Renal pelvis (tissue), 1 donor: ENCODE measurements at regions not wholly inside any gene's neighbourhood (a gene's known extent, or its start where the extent isn't known, plus 50 kb on each side); places are given as distances from the start of the nearest gene placed in this dataset.

Source experiments
- DNase-seq: peaks from one replicate; pipeline ENCODE4 v3.0.0-alpha.2; 2013

DNA sequence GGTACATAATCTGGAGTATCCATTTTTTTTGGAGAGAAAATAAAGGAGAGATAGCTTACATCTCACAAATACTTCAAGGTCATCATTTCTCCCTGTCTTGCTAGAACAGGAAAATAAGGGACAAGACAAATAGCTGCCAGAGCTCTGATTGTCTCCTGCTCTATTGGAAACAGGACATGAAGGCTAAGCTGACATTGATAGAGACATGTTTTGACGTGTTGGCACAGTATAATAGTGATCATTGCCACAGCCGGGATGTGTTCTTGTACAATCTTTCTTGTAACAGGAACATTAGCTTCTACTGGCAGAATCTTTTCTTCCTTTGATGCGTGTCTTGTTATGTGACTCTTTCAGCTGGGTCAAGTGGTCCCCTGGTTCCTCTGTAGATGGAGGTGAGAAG lies 279.3 kb upstream of the MTPN start:
- no peak for DNase-seq

DNA sequence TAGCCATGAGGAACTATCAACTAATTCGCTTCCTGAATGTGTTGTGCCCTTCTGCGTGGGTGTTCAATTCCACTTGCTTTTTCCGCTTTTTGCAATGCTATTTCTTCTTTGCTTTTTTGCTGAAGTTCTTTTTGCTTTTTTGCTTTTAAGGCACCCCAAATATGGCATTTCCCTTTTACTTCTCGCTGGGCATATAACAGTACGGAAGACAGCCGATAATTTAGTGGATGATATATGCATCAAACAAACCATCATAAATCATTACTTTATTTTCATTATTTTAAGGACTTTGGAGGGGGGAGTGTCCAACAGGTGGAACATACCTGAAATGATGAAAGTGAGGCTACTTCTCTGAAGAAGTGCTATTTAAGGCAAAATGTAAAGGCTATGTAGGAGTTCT lies 277.0 kb upstream of the MTPN start:
- DNase-seq: no peak

DNA sequence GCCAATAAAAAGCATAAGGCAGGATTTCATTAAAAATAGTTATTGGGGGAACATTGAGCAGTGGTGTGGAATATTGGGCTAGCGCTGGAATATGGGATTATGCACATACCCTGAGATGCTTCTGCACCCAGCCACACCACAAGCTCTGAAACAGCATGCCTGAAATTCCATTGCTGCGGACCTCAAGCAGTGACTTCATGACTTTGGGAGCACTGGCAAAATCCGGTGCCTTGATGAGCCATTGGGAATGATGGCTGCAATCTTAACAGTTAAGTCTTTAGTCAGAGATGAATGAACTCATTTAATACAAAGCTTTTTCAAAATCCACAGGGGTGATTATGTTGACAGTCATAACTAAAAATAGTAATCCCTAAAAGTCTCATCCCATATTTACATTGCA lies 274.7 kb upstream of the MTPN start:
- DNase-seq: no peak

DNA sequence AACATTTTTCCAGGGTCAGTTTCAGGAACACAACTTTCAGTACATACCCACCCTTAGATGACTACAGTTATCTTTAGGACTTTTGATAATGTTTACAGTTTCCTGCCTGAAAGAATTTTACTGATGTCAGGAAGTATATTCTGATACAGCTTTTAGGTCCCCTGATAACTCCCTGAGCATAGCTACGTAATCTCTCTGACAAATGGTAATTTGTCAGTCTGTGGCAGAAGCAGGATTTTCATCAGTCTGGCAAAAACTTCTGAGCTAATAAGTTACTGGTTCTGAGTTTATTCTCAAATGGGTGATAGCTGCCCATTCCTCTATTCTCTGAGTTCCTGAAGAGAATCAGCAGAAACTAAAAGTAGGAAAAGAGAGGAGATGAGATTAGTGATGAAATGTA lies 270.1 kb upstream of the MTPN start:
- DNase-seq: no peak

DNA sequence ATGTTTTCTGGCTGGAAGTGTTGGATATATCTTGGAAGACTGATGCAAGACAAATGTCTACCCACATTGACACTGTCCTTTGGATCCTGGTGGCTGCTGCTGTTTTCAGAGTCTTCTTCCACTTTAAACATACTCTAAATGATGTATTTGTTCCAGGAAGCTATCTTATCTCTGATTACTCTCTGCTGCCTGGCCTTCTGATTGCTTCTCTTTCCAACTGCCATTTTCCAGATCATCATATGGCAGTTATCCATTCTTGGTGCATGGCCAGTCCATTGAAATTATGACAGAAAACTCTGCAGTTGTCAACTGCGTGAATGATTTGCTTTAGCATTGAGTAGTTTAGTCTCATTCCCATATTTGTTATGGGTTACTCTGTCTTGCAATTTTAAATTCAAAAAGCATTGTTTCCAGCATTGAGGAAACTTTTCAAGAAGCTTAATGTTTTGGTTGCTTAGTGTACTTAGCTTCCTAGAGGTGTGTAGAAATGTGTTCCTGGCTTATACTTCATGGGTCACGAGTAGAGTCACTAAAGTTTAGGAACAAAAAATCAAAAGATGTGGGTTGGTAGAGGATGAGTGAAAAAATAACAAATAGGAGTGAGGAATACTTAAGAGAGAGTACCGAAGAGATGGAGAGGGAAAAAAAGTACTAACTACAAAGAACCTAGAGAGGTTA lies 268.3 kb upstream of the MTPN start:
- DNase-seq: no peak

DNA sequence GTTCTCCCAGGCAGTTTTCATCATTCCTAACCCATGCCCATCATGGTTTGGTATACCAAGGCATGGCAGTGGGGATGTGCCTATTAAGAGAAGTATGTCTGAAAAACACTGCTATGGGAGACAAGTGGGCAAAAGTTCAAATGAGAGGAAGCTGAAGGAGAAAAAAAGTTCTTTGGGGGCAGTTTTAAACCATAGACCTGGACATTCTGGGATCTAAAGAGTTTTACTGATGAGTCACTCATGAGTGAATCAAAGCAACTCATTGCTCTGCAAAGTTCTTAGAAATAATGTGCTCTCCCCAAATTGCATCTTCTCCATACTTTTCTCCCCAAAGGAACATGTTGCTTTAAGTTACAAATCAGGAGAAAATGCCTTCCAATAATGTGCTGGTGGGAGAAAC lies 256.9 kb upstream of the MTPN start:
- DNase-seq: no peak

DNA sequence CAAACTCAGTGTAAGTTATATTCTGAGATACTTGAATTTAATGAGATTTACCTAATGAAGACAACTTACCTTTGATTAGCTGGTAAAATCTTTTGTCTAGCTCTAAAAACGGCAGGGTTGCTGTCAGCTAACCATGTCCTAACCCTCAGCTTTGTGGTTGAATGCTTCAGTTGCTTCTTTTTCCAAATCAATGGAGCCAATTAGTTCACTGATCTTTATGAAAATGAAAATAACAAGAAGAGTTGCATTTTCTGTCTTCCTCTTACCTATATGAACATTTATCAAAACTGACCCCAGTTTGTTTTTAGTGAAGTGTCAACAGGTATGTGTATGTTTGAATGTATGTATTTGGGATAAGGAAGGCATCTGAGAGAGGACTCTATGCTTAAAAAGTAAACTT lies 253.1 kb upstream of the MTPN start:
- no peak for DNase-seq

DNA sequence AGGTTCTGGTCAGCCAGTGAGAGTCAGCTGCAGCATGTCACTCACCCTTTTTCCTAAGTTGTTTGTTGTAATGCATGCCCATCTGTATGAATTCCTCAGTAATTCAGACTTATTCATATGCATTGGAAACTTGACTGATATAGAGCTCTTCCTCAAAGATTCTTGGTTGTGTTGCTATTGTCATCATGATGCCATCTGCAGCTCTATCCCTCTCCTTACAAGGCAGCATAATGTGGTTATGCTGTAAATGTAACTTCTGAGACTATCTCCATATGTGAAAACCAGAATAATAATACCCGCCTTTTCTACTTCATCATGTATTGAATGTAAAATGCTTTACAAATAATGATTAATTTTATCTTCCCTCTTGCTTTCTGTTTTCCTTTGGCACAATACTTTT lies 252.6 kb upstream of the MTPN start:
- DNase-seq: no peak

DNA sequence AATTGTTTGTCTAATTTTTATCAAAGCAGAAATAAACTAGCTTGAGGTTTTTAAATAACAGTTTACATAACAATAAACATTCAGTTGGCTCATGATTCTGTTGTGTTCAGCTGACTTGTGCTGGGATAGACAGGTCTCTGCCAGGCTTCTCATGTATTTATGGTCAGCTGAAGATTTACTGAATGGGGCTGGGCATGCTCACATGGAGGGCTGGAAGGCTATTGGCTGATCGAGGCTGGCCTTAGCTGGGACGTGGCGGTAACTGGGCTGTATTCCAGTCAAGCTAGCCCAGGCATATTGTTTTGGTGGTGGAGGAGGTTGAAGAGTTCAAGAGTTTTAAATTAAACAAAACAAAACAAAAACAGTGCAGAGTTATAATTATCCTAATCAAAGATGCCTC lies 251.0 kb upstream of the MTPN start:
- DNase-seq: no peak

DNA sequence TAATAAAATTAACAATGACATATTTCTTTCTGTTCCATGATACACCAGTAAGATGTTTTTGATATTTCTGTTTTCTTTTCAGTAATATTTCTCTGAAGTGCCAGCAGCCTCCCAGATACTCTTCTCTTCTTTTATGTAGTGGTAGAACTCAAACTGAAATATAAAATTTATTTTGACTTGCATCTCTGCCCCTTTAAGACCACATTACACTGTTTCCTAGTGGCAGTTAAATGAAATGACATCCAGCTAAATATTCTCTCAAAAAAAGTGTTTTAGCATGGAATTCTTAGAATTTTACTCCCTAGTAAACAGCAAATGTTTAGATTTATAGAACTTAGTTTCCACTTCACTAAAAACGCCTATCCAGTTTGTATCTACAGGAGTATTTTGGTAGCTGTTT lies 237.2 kb upstream of the MTPN start:
- DNase-seq: no peak

DNA sequence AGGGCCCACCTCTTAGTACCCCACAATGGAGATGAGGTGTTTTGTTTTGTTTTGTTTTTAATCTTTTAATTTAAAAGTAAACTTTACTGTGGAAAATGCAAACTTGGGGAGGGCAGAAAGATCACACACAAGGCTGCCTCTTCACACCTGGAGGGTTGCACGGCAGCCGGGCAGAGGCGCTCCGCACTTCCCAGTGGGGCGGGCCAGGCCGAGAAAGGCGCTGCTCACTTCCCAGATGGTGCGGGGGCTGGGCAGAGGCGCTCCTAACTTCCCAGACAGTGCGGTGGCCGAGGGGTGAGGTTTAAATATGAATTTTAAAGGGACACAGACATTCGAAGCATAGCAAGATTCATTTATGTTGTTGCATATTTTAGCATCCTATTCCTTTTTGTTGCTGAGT lies 235.9 kb upstream of the MTPN start:
- DNase-seq: no peak

DNA sequence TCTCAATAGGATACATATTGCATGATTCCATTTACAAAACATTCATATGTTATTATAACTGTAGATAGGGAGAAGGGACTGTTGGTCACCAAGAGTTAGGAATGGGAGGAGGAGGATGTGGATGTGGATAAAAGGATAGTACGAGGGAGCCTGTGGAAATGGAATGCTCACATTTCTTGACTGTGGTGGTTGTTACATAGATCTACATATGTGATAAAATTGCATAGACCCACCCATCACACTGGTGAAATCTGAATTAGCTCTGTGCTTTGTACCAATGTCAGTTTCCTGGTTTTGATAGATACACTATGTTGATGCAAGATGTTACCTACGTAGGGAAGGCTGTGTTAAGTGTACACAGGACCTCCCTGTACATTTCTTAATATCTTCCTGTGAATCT lies 233.5 kb upstream of the MTPN start:
- DNase-seq: no peak

DNA sequence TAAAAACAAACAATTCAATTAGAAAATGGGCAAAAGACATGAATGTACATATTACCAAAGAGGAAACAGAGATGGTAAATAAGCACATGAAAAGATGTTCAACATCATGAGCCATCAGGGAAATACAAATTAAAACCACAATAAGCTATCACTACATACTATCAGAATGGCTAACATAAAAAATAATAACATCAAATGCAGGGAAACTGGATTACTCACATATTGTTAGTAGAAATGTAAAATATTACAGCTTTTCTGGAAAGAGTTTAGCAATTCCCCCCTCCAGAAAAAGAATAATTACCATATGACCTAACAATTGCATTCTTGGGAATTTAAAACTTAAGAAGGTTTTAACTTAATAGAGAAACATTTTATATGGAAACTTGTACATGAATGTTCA lies 232.9 kb upstream of the MTPN start:
- no peak for DNase-seq

DNA sequence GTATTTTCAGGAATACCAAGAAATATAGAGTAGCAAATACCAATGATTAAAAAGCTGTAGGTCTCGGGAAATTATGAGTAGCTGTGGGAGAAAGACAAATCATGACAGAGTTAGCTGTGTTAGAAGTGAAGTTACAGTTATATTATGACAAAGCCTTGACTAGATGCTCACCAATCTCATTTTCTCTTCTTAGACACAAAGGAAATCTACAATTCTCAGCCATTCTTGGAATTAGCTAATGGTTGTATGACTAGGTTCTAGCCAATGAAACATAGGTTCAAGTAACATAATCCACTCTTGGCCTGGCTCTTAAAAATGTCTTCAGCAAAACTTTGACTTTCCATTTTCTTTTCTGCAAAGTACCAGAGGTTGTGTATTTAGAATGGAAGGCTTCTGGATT lies 228.8 kb upstream of the MTPN start:
- no peak for DNase-seq

DNA sequence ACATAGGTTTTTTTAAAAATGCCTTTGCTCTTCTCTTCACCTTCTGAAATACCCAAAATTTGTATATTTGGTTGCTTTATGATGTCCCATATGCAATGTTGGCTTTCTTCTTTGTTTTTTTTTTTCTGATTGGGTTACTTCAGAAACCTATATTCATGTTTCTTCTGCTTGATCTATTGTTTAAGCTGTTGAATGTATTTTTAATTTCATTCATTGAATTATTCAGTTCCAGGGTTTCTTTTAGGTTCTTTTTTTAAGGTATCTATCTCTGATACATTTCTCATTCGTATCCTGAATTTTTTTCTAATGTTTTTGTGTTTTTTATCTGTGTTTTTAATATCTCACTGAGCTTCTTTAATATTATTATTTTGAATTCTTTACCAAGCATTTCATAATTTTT lies 221.0 kb upstream of the MTPN start:
- no peak for DNase-seq

DNA sequence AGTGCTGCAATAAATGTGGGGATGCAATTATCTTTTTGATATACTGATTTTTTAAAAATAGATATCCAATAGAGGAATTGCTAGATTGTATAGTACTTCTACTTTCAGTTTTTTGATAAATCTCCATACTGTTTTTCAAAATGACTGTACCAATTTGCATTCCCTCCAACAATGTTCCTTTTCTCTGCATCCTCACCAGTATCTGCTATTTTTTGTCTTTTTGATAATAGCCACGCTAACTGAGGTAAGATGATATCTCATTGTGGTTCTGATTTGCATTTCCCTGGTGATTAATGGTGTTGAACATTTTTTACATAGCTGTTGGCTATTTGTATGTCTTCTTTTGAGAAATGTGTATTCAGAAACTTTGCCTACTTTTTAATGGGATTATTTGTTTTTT lies 217.7 kb upstream of the MTPN start:
- DNase-seq: no peak

DNA sequence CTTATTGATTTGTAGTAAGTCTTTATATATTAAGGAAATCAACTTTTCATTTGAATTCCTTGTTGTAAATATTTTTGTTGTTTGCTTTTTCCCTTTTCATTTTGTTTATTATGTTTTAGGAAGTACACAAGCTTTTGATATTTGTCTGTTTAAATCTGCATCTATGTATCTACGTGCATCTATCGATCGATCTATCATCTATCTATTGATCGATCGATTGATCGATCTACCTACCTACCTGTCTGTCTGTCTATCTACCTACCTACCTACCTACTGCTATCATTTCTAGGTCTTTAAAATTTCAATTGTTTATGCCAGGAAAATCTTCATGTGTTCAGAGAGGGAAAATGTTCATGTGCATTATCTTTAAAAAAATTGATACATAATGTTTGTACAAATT lies 216.8 kb upstream of the MTPN start:
- no peak for DNase-seq

DNA sequence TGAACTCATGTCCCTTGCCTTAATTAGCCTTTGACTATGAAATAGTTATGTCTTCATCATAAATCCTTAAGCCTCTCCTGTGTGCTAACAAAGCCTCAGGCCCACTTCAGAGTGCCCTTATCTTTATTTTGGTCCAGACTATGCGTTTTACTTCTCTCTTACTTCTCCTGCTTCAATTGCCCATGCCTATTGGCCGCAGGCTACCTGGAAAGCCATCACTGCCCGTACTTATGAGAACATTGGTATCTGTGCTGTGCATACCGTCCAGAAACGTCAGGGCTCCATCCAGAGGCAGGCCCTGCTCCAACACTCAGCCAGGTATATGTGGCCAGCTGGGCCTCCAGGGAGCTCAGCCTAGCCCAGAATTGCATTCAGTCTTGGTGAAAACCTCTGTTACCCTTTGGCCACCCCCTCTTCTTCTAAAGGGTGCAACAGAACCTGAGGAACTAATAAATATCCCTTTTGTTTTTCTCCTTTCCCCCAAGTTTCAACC lies 212.4 kb upstream of the MTPN start:
- no peak for DNase-seq

DNA sequence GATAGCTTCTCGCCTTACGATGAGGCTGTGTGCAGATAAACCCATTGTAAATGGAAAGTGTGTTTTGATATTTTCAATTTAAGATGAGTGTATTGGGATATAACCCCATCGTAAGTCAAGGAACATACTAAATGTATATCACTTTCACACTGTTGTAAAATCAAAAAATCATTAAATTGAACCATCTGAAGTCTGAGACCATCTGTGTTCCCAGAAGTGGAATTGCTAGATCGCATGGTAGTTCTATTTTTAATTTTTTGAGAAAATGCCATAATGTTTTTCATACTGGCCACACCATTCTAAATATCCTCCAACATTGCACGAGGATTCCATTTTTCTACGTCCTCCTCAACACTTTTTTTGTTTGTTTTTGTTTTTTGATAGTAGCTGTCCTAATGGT lies 209.1 kb upstream of the MTPN start:
- DNase-seq: no peak

DNA sequence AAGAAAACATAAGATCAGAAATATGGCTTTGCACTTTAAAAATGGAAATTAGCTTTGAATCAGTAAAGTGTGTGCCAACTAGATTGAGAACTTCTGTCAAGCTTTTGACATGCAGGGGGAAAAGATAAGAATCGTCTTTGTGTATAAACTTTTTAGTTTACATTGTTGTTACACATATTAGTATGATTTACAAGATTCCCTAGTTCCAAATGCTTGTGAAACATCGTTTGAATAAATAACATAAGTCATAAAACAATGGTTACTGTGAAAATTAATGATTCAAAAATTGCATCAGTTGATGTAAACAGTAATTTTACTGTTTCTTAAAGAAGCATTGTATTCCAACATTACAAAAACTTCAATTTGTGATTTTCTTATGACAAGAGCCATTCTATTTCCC lies 207.6 kb upstream of the MTPN start:
- DNase-seq: no peak

DNA sequence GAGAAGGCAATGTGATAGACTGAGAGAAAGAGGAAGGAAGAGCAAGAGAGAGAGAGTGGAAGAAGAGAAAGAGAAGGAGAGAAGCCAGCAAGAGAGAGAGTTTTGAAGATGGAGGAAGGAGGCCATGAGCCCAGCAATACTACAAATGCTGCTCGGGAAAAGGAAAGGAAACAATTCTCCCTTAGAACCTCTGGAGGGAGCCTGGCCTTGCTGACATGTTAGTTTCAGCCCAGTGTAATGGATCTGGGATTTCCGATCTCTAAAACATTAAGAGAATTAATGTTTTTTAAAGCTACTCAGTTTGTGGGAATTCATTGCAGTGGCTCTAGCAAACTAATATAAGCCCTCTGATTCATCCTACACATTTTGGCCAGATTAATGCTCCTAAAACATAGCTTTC lies 206.8 kb upstream of the MTPN start:
- no peak for DNase-seq

DNA sequence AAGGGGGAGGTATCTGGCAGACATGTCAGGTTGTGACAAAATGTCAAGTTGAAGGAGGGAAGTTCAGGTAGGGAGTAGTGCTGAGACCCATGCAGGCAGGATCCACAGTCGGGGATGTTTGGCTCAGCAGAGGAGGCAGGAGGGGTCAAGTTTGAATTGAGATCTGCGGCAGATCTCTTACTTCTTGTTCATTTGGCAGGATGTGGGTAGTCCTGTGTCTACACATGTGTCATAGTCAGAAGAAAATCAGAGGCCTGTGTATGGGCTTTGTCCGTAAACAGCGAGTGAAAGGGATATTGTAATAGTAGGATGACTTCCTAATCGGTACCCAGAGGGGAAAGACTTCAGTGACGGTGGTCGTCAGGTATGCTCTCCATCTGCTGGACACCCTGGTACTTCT lies 203.8 kb upstream of the MTPN start:
- DNase-seq: no peak

DNA sequence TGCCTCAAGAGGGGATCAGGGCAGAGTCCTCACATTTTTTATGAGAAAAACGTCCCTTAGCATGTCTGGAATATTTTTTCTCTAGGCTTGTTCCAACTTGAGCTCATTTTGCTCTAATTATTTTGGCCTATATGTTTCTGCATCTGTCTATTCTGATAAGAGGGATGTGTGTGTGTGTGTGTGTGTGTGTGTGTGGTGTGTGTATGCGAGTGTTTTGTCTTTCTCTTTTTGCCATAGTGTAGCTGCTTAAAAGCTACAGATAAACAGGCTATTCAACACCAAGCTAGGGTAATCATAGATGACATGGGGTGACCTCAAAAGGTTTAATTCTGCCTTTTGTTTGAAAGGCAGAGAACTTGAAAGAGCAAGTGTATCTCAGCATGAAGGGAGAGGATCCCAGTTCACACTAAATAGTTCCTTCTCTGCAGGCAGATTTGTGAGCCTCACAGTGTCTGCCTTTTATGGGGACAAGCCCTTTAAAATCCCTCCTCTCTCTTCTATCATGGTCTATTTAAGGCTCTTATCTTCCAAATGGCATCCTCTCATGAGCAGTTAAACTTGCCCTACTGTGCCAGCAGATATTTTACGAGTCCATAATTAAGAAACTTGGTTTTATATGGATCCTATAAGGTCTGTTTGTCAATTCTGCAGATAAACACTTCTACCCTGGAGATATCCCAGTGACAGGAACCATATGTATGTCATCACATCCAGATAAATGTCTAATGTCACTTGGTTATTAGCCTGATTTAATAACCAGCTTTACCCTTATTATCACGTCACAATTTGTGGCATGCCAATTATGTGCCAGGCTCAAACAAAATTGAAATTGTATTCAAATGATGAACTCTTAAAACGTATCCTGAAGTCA lies 202.9 kb upstream of the MTPN start:
- DNase-seq: no peak

DNA sequence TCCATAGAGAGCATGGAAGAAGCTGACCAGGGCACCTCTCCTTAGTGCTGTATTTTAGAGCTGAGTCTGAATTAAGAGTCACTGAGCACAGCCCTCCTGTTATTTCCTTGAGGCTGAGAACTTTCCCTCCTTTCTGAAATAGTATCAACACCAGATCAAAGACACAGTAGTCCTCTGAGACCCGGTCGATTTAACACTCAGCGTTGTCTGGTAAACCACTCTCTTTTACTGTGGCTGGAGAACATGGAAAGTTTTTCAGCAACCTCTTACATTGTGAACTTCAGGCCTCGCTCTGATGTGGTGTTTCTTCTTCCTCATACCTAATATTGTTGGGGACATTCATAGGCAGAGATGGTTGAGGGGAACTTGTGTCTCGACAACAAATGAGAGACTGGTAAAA lies 202.0 kb upstream of the MTPN start:
- DNase-seq: no peak
